Ascending aorta (tissue), 2 donors: ENCODE measurements at regions not wholly inside any gene's neighbourhood (a gene's known extent, or its start where the extent isn't known, plus 50 kb on each side); places are given as distances from the start of the nearest gene placed in this dataset.

Experiments
- DNase-seq, 2 donors: peaks; one replicate each; pipeline ENCODE4 v3.0.0-alpha.2; 2019; ENCODE audit warnings: low spot score in 2 of 2
- H3K27ac ChIP-seq, 2 donors: fragments of 200-600 bp; sonication (generic); one replicate each; pipeline ENCODE4 v1.5.1; 2016 to 2017; ENCODE audit warnings: mild to moderate bottlenecking in 1 of 2
- H3K27me3 ChIP-seq: fragments of 200-600 bp; sonication (generic); one replicate; pipeline ENCODE4 v1.5.1; 2017
- H3K36me3 ChIP-seq, 2 donors: fragments of 200-600 bp; sonication (generic); one replicate each; pipeline ENCODE4 v1.5.1; 2016
- H3K4me1 ChIP-seq, 2 donors: fragments of 200-600 bp; sonication (generic); one replicate each; pipeline ENCODE4 v1.5.1; 2016 to 2017; ENCODE audit warnings: mild to moderate bottlenecking in 1 of 2
- H3K4me3 ChIP-seq, 2 donors: fragments of 200-600 bp; sonication (generic); one replicate each; pipeline ENCODE4 v1.5.1; 2016 to 2017; ENCODE audit warnings: mild to moderate bottlenecking in 1 of 2
- H3K9me3 ChIP-seq, 2 donors: fragments of 200-600 bp; sonication (generic); one replicate each; pipeline ENCODE4 v1.5.1; 2016
- intact Hi-C: fragments of 100-400 bp; cut with DNase I; formaldehyde crosslinking; loops from one replicate; pipeline ENCODE4 v1.15.1; 2023
- TF ChIP-seq, protein P1 (sequence below), 3 experiments: fragments of 200-600 bp in 2 of 3; fragments of 450-650 bp in 1 of 3; sonication (generic) in 2 of 3; IDR thresholded peaks; one replicate each; pipeline ENCODE4 v1.5.1; 2016 to 2019; ENCODE audit warnings: antibody characterized with exemption in 3 of 3, mild to moderate bottlenecking in 1 of 3, moderate library complexity in 1 of 3

DNA sequence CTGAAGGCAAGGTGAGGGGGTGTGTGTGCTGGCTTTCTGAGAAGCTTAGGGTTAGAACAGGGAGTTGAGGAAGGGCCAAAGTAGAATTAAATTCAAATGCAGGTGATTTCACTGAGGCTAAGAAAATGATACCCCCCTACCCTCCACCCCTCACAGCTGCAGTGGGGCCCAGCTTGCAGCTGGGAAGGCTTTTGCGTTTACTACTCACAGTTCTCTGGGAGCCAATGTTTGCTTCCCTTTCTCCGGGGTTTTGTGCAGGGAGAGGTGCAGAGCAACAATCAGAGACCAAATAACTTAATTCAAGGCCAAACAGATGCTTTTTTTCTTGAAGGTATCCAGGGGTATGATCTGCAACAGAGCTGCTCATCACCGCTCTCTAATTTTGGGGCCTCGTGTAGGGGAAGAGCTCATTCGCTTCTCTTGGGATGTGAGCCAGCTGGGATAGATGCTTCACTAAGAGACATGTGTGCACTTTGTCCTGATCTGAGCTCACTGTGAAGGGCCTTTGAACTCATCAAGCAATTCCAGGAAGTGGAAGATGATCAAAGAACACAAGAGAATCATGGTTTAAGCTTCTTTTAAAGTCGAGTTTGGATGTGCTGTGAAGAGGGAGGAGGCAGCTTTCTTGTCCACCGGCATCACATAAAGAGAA is 122.7 kb upstream of the C1GALT1C1 start:
- Histone ChIP-seq H3K27me3 (no peaks in the 10 kb centered on the region), H3K36me3 (no peaks in the 10 kb centered on the region), H3K4me1 (no peaks in the 10 kb centered on the region), H3K4me3 (no peak overlapping the region), H3K9me3 (no peaks in the 10 kb centered on the region), H3K27ac (no peak overlapping the region)
- no peak for DNase-seq
- TF ChIP-seq, protein P1, sequence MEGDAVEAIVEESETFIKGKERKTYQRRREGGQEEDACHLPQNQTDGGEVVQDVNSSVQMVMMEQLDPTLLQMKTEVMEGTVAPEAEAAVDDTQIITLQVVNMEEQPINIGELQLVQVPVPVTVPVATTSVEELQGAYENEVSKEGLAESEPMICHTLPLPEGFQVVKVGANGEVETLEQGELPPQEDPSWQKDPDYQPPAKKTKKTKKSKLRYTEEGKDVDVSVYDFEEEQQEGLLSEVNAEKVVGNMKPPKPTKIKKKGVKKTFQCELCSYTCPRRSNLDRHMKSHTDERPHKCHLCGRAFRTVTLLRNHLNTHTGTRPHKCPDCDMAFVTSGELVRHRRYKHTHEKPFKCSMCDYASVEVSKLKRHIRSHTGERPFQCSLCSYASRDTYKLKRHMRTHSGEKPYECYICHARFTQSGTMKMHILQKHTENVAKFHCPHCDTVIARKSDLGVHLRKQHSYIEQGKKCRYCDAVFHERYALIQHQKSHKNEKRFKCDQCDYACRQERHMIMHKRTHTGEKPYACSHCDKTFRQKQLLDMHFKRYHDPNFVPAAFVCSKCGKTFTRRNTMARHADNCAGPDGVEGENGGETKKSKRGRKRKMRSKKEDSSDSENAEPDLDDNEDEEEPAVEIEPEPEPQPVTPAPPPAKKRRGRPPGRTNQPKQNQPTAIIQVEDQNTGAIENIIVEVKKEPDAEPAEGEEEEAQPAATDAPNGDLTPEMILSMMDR (IDR thresholded peaks at IDR 0.05): no peak
- intact Hi-C loops: no loop called here

DNA sequence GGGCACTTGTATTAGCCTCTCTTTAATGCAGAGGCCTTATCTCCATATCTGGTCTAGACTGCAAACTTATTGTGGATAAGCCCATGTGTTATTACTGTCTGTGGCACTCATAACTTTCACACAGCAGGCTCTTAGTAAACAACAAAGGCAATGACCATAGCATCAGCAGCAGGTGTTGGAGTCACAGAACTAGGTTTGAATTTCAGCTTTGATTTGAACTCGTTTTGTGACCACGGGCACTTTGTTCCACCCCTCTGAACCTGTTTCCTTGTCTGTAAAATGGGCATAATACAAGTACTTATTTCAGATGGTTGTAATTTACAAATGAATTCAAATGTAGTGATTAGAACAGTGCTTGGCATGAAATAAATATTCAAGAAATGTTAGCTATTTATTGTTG is 121.8 kb upstream of the C1GALT1C1 start:
- Histone ChIP-seq H3K27ac (no peak overlapping the region), H3K9me3 (no peaks in the 10 kb centered on the region), H3K4me3 (no peak overlapping the region), H3K27me3 (no peaks in the 10 kb centered on the region), H3K4me1 (no peaks in the 10 kb centered on the region), H3K36me3 (no peaks in the 10 kb centered on the region)
- no peak for DNase-seq
- intact Hi-C loops: no loop called here
- TF ChIP-seq, protein P1 (IDR thresholded peaks at IDR 0.05): no peak

DNA sequence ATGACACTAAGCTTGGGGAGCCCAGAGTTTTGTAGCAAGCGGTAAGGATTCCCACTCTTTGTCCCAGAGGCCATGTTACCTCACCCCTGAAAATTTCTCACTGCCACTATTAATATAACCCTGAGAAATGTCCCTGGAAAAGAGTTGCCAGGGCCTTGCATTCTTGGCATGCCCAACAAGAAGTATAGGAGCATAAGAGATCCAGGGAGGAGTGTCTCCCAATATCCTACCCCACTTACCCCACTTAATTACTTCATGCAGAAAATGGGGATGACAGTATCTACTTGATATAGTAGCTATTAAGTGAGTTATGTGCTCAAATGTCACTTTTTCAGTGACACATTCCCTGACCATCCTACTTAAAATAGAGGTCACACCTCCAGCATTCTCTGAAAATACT is 120.5 kb upstream of the C1GALT1C1 start:
- intact Hi-C loops: no loop called here
- TF ChIP-seq, protein P1 (IDR thresholded peaks at IDR 0.05): no peak
- Histone ChIP-seq H3K4me3 (no peak overlapping the region), H3K27ac (no peak overlapping the region), H3K4me1 (no peaks in the 10 kb centered on the region), H3K9me3 (no peaks in the 10 kb centered on the region), H3K27me3 (no peaks in the 10 kb centered on the region), H3K36me3 (no peaks in the 10 kb centered on the region)
- no peak for DNase-seq

DNA sequence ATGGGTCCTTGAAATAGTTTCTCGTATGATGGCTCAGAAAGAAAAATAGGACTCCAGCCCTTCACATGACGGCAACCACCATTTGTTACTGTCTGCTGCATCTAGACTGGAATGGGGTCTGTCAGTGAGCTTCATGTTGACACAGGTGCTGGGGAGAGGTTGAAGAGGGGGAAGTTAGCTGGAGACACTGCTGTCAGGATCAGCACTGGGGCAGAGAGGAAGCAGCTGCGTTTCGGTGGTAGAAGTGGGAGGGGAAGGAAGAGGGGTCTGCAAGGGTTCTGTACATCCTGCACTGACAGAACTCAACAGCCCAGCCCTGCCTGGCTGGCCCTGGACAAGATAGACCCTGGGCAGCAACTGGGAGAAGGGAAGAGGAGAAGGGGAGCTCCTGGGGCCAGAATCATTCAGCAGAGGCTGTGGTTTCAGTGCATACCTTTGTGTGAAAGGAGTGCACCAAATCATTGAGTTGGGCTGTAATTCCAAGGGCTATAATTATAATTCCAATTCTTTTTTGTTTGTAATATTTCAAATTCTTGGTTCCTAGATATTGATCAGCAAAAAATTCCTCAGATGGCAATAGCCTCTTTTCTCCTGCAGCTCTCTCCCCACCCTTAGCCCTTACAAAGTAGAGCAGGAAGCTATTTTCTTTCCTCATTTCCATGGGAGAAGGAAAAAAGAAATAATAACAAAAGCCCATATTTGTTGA is 119.4 kb upstream of the C1GALT1C1 start:
- TF ChIP-seq, protein P1 (IDR thresholded peaks at IDR 0.05): no peak
- Histone ChIP-seq H3K4me3 (no peak overlapping the region), H3K27ac (no peak overlapping the region), H3K36me3 (no peaks in the 10 kb centered on the region), H3K27me3 (no peaks in the 10 kb centered on the region), H3K4me1 (no peaks in the 10 kb centered on the region), H3K9me3 (no peaks in the 10 kb centered on the region)
- DNase-seq: no peak
- intact Hi-C loops: no loop called here

DNA sequence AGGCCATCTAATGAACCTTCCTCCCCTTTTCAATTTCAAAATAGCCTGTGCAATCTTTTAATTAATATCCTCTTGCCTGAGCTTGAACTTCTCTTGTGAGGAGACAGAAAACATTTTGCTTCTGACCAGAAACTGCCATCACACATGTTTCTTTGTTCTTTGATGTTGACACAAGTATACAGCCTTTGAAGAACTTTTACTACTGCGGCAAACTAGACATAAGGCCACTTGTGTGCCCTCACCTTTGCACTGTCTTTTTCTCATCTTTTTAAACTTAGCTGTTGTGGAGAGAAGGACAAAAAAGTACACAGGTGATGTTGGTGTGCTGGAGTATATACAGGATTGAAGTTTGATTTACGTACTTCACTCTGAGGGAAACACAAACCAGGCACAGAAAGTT is 116.3 kb upstream of the C1GALT1C1 start:
- Histone ChIP-seq H3K4me3 (no peak overlapping the region), H3K27ac (no peak overlapping the region), H3K27me3 (no peaks in the 10 kb centered on the region), H3K9me3 (no peaks in the 10 kb centered on the region), H3K36me3 (no peaks in the 10 kb centered on the region), H3K4me1 (no peaks in the 10 kb centered on the region)
- intact Hi-C loops: no loop called here
- no peak for DNase-seq
- TF ChIP-seq, protein P1 (IDR thresholded peaks at IDR 0.05): no peak
